ENCODE measurements at regions not wholly inside any gene's neighbourhood (a gene's known extent, or its start where the extent isn't known, plus 50 kb on each side); places are given as distances from the start of the nearest gene placed in this dataset.

DNA sequence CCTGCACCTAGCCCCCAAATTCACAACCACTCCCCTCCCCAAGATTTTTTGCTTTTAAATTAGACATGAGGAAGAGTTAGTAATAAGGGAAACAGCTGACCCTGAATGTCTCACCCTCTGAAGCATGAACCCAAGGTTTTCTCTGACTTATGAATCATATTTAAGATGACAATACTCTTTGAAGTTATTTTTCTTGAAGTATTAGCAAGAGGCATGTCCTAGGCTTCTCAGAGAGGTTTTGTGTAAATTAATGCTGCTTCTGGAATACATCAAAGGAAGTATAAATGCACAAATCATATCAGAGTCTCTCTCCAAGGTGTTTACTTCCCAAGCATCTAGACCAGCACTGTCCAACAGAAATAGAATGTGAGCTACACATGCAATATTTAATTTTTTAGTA is 408.1 kb upstream of the MARCKS start:
- DNase-seq: no peak

DNA sequence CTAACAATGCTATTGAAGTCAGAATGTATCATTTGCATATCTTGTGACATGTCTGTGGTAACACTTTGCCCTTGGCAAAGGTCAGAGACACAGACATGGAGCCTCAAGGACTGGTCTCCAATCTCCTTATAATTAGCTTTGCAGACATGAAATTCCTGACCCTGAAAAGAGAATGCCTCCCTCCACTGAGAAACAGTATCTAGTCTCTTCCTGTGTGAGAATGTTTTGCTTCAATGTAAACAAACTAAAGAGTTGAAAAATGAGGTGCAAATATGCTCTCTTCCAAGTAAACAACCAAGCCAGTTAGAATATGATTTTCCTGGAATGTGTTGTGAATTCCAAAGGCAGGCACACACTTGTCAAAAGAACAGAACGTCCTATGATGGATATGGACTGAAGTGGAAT is 407.1 kb upstream of the MARCKS start:
- no peak for DNase-seq

DNA sequence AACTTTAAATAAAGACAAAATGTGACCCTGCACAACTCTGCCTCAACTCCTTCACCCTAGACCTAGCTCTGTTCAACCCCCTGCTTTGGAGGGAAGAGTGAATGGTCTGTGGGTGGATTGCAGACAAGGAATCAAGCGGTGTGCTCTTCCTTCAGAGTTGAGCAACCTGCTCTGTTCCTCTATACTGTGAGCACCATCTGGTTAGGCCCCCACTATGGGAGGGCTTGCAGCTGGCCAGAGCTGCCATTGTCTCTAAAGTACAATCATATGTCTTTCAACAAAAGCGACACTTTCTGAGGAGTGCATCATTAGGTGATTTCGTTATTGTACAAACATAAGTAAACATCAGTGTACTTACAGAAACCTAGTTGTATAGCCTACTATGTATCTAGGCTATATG is 406.1 kb upstream of the MARCKS start:
- no peak for DNase-seq

DNA sequence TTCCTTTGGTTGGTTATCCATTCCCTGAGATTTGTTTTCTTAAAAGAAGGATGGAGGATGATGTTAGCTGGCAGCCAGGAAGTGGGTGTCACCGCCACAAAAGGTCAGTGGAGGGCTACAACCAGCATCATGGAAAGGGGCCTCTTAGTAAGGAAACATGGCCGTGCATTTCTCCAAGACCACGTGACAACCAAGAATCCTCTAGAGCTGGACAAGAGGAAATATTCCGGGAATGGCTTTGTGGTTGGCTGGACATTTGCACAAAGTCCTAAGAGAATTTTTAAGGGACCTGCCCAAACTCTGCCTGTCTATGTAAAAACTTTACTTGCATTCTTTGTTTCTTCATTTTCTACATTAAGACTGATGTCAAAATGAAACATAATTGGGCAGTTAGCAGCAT is 399.9 kb upstream of the MARCKS start:
- DNase-seq: no peak

DNA sequence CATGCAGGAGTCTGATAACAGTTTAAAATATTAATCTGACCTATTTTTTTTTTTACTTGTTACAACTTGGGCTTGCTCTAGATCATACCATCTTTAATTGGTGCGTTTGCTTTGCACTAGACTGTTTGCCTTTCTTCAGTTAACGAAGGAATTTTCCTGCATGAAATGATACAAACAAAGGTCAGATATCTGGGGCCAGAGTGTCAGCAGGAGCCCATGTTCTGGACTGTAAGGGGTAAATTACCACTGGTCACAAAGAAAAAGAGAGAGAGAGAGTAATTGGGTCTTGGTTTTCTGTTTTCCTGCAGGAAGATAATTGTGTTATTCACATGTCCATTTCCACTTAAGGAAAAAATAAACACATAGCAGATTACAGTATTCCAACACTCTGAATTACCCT is 399.4 kb upstream of the MARCKS start:
- peak; percentile 63 for DNase-seq

DNA sequence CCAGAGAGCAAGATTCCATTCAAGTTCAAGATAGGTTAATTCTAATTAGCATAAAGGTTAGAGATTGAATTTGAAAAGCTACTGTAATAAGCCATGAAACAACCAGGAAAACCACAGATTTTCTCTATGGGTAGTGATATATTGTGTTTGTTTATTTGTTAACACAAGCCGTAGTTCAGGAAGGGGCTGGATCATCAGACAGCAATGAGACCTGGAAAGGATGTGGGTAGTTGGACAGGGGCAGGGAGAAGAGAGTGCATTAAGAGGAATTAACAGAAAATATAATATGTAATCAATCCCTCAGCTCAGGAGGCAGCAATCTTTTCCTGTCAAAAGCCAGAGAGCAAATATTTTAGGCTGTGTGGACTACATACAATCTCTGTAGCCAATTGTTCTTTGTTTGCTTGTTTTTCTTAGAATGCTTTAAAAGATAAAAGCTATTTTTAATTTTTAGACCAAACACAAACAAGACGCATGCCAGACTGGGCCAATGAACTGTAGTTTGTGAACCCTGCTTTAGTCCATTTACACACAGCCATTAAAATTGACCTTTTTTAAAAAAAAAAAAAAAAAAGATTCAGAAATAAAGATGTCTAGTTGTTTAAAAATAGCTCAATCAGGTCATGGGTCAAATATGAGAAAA is 398.7 kb upstream of the MARCKS start:
- no peak for DNase-seq

DNA sequence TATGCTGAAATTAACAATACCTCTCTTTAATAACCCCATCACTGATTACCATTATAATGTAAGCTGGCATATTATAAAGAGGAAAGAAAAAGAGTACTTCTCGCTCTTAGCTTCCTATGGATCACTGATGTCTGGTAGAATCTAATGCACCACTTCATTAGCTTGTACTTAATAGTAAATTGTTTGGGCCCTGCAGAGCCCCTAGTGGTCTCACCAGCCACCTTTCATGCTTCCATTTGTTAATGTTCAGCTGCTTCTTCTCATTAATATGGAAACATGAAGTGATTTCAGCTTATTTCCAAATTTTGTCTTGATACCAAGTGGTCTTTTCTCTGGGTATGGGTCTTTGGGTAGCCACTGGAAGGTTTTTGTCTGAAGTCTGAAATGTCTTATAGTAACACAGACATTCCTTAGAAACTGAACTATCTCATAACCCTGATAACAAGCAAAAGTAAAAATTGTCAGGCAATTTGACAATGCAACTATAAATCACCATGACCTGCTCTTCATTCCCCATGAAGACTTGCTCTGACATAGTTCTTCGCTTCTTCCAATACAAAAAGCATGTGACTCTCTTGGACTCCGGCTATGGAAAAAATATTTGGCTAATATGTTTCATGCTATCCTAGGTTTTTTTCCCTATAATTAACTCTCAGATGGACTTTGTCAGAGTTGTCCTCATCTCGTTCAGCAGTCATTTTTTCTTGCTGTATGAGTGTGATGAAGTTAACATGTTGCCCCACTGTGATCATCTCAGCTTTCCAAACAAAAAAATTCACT is 395.8 kb upstream of the MARCKS start:
- DNase-seq: no peak

DNA sequence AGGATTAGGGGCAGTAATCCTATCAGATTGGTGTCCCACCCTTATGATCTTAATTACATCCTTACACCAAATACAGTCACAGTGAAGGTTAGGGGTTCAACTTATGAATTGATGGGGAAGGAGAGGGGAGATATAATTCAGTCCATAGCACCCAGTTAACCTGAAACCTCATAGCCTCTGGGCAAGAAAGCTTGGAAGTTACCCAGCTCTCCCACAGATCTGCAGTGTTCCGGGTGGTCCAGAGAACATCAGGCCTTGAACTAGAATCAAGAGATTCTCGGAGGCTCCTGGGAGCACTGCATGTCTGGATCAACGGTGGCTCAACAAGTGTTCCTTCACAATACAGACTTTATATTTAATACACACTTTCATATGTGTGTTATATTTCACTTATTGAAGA is 392.6 kb upstream of the MARCKS start:
- DNase-seq: no peak

DNA sequence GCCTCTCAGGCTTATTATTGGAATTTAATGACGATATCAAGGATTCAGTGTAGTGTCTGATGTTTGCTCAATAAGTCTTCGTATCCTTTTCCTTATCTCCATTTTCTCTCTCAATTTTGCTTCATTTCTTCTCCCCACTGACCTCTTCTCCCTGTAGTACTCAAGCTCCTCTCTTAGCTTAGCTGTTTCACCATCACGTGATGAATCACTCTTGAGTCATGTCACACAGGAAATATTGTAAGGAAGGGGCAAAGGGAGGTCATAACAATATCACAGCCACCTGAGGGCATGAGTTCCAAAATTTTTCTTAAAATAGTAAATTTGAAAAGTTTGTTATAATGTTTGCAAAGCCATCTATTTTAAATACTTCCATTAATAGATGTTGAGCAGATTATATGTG is 392.2 kb upstream of the MARCKS start:
- no peak for DNase-seq

DNA sequence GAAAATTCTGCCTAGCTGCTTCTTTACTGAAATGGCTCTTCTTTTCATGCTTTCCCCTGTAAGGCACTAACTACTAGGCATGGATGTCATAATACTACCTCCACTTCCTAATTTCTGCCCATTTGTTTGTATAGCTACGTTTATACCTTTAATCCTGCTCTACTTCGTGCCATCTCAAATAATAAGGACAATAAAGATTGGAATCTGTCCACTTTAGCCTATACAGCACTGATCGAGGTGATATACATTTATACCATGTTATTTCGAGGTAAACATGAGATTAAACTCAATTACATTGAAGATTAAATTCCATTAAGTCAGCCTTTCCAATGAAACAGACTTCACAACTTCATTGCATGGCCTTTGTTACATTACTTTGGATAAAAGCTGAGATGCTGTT is 390.6 kb upstream of the MARCKS start:
- no peak for DNase-seq

DNA sequence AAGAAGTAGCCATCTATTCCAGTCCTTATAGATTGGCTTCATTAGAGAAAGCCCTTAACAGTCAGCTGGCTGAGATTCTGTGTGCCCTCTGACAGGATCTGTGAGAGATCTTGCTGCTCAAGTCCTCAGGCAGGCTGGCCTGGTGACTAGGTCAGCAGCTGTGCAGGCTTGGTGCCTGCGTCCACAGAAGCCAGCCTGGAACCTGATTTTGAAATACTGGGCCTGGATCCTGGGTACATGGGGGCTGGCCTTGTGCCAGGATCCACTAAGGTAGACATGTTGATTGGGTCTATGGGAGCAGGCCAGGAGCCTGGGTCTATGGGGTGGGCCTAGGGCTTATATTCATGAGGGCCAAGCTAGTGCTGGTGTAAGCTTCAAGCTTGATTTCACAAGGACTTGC is 381.8 kb upstream of the MARCKS start:
- no peak for DNase-seq

DNA sequence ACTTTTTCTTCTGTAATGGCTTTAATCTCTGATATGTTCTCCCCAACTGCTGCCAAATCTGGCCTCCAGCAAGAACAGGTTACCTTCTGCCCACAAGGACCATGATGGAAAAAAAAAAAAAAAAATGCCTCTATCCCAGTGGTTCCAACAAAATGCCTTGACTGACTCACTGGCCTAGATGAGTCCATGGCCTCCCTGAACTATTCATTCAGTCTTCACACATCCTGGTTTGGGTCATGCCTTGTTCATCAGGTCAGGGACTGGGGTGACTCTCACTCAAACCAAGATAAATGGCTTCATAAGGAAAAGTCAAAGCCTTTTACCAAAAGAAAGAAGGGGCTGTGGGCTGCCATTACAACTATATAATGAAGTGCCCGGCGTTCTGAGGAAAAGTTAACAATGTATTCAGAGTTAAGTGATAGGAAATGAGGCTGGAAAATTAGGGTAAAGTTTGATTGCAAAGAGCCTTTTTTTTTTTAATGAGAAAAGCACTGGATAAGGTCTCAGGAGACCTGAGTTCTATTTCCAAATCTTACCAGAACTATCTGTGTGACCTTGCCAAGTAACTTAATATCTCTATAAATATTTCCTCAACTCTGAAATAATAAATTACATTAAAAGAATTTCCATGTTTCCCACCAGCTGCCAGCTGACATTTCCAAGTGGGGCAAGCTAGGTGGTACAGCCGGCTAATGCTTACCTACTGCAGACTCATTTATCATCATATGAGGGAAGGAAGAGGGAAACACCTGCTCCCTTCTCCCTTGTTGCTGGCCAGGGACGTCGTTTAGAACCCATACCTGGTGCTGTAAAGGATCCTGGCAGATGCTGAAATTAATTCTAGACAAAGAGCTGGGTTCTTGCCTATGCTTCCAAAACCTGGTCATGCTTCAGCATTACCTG is 380.0 kb upstream of the MARCKS start:
- no peak for DNase-seq

DNA sequence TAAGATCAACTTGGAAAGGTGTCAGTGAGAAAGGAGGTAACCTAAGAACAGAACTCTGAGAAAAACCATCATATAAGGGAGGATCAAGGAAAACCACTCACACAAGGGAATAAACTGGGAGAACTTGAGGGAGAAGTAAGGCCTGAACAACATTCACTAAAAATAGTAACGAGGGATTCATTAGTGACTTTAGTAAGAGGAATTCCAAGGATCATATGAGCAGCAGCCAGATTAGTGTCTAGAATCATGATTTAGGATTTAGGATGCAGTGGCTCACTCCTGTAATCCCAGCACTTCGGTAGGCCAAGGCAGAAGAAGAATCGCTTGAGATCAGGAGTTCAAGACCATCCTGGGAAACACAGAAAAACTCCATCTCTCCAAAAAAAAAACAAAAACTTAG is 376.5 kb upstream of the MARCKS start:
- no peak for DNase-seq

DNA sequence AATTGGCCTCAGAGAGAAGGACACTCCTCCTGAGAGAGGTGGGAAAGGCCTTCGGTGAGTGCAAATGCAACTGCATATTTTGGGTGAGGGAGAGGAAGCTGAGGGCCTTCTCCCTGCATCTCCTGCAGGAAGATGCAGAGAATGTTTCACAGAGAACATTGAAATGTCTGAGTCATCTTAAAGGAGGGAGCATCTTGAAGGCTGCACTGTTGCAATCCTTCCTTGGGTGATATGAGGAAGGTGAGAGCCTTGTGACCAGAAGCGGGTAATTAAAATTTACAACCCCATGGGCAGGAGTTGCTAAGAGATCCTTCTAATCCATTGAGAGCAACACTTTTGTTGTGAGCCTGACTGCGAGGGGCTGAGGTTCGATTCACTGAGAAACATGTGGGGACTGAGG is 375.7 kb upstream of the MARCKS start:
- DNase-seq: no peak

DNA sequence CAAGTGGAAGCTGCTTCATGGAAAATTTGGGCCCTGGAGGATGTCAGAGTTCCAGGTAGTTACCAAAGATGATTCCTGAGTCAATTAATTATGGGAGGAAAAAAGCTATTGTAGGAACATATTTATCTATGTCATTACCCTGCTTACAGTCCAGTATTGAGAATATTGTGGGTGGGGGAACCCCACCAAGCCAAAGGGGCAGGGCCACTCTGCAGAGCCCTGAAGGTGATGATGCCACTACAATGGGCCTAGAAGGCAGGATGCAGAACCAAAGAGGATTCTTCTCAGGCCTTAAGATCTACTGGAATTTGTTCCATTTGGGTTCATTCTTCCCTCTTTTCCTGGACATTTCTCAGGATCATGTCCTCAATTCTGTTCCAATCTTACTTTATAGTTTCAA is 375.2 kb upstream of the MARCKS start:
- no peak for DNase-seq

DNA sequence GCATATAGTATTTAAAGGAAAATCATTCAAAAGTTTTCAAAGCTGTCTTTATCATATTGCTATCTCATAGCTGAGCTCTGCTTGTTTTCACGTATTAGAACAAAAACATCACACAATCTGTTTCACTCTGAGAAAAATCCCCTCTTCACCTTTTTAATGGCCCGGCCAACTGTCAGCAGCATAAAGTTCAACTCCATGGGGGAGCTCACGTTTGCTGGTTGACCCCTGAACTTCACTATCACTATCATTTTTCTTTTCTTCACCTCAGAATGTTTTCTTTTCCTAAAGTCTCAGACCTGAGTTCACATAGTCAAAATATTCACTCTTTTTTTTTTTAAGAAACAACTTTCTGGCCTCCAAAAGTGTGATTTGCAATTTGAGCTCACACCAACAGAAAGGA is 374.4 kb upstream of the MARCKS start:
- no peak for DNase-seq

DNA sequence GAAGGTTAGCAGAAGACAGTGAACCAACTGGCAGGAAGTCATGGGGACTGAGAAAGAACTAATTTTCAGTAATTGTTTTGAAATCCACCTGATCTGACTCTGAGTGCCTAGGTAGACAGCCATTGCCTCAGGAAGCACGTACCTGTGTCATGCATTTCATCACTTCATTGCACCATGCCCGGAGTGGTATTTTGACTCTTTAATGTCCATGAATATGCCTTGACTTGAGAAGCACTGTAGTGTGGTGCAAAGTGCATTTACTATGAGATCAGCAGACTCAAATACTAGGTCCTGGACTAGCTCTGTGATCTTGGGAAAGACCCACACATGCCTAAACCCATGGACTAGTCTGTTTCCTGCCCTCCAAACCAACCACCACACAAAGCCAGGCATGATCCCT is 370.9 kb upstream of the MARCKS start:
- no peak for DNase-seq

DNA sequence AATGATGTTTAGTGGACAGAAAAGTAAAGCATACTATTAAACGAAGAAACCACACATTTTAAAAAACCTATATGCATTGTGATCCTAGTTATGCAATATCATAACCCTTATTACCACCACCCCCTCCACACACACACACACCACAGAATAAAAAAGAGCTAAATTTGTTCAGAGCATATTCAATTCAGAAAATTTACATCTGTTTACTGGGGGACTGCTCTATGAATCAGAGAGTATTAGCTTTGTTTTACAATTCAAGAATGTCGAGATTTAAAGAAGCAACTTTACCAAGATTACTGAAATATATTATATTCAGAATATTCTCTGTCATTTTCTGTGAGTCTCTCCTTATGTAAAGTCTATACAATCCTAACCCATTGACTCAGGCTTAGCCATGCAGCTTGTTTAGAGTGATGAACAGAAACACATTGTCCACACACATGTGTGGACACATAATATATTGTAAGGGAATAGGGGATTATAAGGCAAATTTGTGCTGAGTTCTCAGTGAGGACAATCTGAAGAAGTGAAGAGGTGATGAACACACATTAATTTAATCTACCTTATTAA is 369.6 kb upstream of the MARCKS start:
- no peak for DNase-seq

DNA sequence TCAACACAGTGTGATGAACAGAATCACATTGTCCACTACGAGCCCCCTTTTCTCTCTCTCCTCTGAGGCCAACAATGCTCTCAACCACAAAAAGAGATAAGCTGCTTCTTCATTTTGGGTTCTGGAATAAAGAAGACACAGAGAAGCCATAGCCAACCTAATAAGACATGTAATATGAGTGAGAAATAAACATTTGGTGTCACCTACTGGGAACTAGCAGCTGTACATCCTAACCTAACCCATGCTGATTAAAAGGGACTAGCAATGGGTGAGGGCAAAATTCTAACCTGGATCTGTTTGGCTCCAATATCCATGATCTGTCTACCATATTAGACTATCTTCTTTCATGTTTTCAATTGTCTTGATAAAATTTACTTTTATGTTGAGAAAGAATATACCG is 369.1 kb upstream of the MARCKS start:
- DNase-seq: no peak

DNA sequence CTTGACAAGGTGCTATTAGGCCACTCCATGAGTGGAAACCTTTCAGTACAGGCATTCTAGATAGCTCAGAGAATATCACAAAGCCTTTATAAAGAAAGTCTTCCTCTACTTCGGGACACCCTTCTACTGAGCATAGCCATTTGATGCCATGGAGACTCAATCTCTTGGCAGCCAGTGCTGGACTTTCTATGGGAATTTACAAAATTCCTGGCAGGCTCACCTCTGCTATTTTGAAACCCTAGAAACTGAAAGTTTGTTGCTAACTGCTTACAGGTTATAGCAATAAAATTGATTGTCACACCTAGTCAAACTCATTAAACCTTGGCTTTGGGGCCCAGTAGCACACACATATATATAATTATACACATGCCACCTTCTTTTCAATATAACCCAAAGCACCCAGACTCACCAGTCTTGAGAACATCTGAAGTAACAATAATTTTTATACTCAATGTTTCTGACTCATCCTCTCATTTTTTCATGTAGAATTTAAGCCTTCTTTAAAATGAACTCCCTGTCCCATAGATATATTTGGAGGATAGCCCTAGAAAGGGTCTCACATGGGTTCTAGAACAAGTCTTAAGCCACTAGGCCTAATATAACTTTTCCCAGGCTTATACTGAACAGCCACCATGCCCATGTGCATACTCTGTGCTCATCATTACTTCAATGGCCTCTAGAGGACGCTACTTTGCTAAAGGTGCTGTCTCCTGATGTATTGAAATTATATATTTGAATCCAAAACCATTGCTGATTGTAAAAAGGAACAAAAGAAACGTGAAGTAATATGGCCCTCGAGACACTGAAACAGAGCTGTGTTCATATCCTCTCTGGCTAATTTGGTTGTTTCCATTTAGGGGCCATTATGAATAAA is 368.1 kb upstream of the MARCKS start:
- DNase-seq: no peak

DNA sequence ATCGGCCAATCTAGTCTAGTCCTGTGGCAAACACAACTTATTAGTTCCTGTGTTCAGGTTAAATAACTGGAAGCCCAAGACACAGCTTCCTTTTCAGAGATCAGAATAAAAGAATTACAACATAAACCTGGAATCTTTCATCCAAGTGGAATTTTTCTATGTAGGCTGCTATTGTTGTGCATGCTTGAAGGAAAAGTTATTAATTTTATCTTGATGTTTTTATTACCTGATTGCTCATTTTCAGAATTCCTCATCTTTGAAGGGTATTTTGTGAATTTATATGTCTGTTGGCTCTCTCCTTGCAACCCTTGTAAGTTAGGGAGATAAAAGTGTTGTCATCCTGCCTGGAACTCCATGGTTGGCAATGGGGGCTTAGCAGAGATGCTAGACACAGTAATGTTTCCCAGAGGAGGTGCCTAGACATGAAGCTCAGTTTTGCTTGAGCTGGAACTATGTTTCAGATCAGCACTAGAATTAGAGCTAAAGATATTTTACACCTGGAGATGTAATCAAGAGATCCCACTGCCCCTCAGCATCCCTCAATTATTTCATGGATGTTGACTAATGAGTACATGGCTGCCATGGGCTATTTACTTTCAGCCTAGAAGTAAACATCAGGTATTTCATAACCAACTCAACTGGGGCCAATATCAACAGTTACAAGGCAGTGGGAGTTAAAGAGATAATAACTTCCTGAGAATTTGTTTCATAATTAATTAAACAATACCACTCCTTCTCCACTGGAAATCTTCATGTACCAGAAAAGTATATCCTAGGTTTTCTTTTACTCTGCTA is 367.0 kb upstream of the MARCKS start:
- DNase-seq: no peak

DNA sequence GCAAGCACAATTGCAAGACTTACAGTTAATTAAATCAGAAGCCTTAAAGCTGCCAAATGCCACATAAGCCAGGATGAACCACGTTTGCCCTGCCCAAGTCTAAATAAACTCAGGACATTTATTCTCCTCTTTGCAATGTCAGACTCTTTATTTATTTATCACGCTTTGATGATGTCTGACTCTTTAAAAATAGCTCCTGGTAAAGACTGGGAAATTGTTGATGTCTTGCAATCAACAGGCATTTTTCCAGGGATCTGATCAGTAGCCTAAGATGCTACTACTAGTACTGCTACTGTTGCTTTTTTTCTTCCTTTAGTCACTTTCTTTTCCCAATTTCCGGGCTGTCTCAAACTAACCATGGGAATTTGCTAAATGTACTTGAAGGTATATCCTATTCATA is 365.8 kb upstream of the MARCKS start:
- no peak for DNase-seq

Measured in NCI-H2227 treated with DMSO at 0.1 percent for 48 hours (cell line).